ENCODE measurements at regions not wholly inside any gene's neighbourhood (a gene's known extent, or its start where the extent isn't known, plus 50 kb on each side); places are given as distances from the start of the nearest gene placed in this dataset.
"Not testable (repeated sequence)": the region's sequence is repeated elsewhere in the genome, so short reads cannot be mapped to it uniquely, and the experiment has no call there.

DNA sequence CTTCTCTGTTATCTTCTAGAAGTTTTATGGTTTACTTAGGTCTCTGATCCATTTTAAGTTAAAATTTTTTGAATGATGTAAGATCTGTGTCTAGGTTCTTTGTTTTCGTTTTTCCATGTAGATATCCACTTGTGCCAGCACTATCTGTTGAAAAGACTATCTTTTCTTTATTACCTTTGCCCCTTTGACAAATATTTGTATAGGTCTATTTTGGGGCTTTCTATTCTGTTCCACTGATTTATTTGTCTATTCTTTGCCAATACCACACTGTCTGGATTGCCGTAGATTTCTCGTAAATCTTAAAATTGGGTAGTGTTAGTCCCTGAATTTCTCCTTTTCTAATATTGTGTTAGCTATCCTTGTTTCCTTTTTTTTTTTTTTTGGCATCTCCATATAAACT, 71.4 kb upstream of the PDSS1 start:
- no peaks in the 10 kb centered on the region for H3K36me3 ChIP-seq (ENCODE audit: low read depth, missing control alignments)
- no peak overlapping the region for H3K4me3 ChIP-seq
- no peaks in the 10 kb centered on the region for H3K27me3 ChIP-seq
- H3K9me3 ChIP-seq = no peaks in the 10 kb centered on the region
- no peak overlapping the region for H3K27ac ChIP-seq
- intact Hi-C loops (cut with DNase I; ENCODE audit: low total_unique reads) = no loop called here
- DNase-seq = no peak
- H3K4me1 ChIP-seq = no peaks in the 10 kb centered on the region
- TF ChIP-seq CTCF (IDR thresholded peaks at IDR 0.05) (no peak), POLR2A (IDR thresholded peaks at IDR 0.05) (no peak)
- WGBS, 2 donors = 70 to 78% methylated on average over 3 of the region's 3 CpGs

GRCh38 chr10:26627324-26627723, 70.2 kb upstream of the PDSS1 start:
- Histone ChIP-seq H3K9me3 (no peaks in the 10 kb centered on the region), H3K36me3 (ENCODE audit: low read depth, missing control alignments) (no peaks in the 10 kb centered on the region), H3K4me3 (no peak overlapping the region), H3K27me3 (no peaks in the 10 kb centered on the region), H3K27ac (no peak overlapping the region), H3K4me1 (no peaks in the 10 kb centered on the region)
- TF ChIP-seq CTCF (IDR thresholded peaks at IDR 0.05) (no peak), POLR2A (IDR thresholded peaks at IDR 0.05) (no peak)
- intact Hi-C loops (cut with DNase I; ENCODE audit: low total_unique reads) = no loop called here
- 54 to 57% methylated on average over 3 of the region's 3 CpGs for WGBS, 2 donors
- no peak for DNase-seq

DNA sequence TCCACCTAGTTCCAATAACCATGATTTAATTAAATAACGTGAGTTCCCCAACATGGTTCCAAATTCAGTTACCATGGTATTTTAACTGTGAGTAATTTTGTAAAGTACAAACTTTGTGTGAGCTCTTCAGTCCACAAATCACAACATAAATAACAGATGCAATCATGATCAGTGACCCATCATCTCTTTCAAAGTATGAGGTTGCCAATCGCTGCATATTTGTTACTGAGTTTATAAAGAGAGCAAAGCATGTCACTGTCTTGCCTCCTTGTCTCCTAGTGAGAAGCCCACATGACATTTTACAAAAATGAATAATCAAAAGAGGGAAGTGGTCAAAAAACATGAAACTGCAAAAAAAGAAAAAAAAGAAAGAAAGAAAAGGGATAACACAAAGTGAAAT, 69.1 kb upstream of the PDSS1 start:
- no peaks in the 10 kb centered on the region for H3K36me3 ChIP-seq (ENCODE audit: low read depth, missing control alignments)
- WGBS, 2 donors = 67 to 69% methylated on average over 2 of the region's 2 CpGs
- H3K4me1 ChIP-seq = no peaks in the 10 kb centered on the region
- no peak overlapping the region for H3K4me3 ChIP-seq
- H3K9me3 ChIP-seq = no peaks in the 10 kb centered on the region
- no peaks in the 10 kb centered on the region for H3K27me3 ChIP-seq
- TF ChIP-seq POLR2A (IDR thresholded peaks at IDR 0.05) = no peak
- no peak overlapping the region for H3K27ac ChIP-seq
- no peak for DNase-seq
- intact Hi-C loops (cut with DNase I; ENCODE audit: low total_unique reads) = no loop called here

- intact Hi-C loops (cut with DNase I; ENCODE audit: low total_unique reads); H3K9me3 ChIP-seq; H3K4me3 ChIP-seq; DNase-seq; H3K4me1 ChIP-seq; H3K36me3 ChIP-seq (ENCODE audit: low read depth, missing control alignments); H3K27me3 ChIP-seq; H3K27ac ChIP-seq: not testable (repeated sequence)
- 90 to 94% methylated on average over 2 to 3 of the region's 3 CpGs for WGBS, 2 donors
Measured at GRCh38 chr10:26632171-26632570, 65.3 kb upstream of the PDSS1 start.

DNA sequence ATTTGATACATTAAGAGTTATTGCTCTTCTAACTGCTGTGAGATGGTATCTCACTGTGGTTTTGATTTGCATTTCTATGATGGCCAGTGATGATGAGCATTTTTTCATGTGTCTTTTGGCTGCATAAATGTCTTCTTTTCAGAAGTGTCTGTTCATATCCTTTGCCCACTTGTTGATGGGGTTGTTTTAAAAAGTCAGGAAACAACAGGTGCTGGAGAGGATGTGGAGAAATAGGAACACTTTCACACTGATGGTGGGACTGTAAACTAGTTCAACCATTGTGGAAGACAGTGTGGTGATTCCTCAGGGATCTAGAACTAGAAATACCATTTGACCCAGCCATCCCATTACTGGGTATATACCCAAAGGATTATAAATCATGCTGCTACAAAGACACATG, 63.4 kb upstream of the PDSS1 start:
- H3K27ac ChIP-seq; H3K4me1 ChIP-seq; DNase-seq; H3K9me3 ChIP-seq; H3K27me3 ChIP-seq; intact Hi-C loops (cut with DNase I; ENCODE audit: low total_unique reads); H3K4me3 ChIP-seq; H3K36me3 ChIP-seq (ENCODE audit: low read depth, missing control alignments): not testable (repeated sequence)

GRCh38 chr10:26637521-26638275, 59.8 kb upstream of the PDSS1 start:
- intact Hi-C loops (cut with DNase I; ENCODE audit: low total_unique reads) = no loop called here
- Histone ChIP-seq H3K4me1 (no peaks in the 10 kb centered on the region), H3K9me3 (no peaks in the 10 kb centered on the region), H3K36me3 (ENCODE audit: low read depth, missing control alignments) (no peaks in the 10 kb centered on the region), H3K27ac (no peak overlapping the region), H3K27me3 (no peaks in the 10 kb centered on the region), H3K4me3 (peak overlapping the region in 1 of 2 donors; percentile 7)
- TF ChIP-seq CTCF (IDR thresholded peaks at IDR 0.05) (no peak), POLR2A (IDR thresholded peaks at IDR 0.05) (no peak)
- 38 to 67% methylated on average over 10 to 19 of the region's 19 CpGs for WGBS, 2 donors
- peak; percentile 58 for DNase-seq
